ENCODE measurements at regions not wholly inside any gene's neighbourhood (a gene's known extent, or its start where the extent isn't known, plus 50 kb on each side); places are given as distances from the start of the nearest gene placed in this dataset.

DNA sequence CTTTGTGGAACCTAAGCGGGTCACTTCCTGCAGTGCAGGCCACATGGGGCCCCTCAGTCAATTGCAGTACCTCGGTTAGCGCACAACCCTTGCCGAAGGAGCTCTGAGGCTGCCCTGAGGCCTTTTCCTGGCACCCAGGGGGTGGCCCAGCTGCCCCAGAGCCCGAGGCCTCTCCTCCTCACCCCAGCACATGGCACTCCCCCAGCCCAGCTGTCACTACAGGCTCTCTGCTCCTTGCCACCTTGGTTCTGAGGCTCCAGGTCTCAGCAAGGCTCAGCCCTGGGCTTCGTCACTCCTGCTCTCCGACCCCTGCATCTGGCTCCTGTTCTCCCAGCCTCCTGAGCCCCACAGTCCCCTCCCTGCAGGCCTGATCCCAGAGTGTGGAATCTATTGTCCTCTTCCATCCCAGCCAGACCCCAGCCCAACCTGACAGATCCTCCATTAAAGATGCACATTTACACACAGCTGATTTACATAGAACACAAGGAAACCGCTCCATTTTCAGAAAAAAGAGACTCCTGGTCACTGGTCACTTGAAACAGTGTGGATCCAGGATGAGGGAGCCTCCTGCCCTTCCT, 192.8 kb upstream of the POU3F1 start:
- no peak for TF ChIP-seq ZNF274 (IDR thresholded peaks at IDR 0.05; ENCODE audit: low read depth, low read length)
- no peak overlapping the region for H3K4me3 ChIP-seq (ENCODE audit: low read length)

DNA sequence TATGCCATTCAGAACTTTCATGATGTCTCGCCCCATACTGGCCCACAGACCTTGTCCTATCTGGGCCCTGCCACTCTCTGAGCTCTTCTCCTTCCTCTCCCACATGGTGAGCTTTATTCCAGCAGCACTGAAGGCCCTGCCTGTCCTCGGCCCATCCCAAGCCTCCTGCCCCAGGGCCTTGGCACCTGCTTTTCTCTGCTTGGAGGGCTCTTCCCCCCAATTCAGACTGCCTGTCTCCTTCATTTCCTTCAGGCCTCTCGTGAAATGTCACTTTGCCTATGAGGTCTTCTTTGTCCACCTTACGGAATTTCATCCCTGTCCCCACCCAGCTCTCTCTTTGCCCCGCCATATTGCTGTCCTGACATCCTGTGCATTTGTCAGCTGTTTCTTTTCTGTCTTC, 191.7 kb upstream of the POU3F1 start:
- H3K4me3 ChIP-seq (ENCODE audit: low read length), result no peak overlapping the region
- TF ChIP-seq ZNF274 (IDR thresholded peaks at IDR 0.05; ENCODE audit: low read depth, low read length), result no peak

DNA sequence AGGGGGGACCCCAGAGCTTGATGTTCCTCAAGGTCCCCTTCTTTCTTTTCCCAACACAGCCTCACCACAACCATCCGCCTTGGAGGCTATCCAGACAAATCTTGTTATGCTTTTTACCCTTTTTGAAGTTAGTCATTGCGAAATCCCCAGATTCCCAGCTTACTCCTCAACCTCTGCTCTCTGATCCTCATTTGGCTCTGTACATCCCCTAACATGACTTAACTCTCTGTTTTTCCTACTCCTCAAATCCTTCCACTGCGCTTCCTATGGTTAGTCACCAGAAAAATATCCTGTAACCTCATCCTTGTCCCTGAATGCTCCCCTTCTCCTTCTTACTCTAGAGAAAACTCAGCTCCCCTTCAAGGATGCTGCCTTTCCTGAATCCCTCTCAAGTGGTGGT, 189.1 kb upstream of the POU3F1 start:
- H3K4me3 ChIP-seq (ENCODE audit: low read length), result no peak overlapping the region
- no peak for TF ChIP-seq ZNF274 (IDR thresholded peaks at IDR 0.05; ENCODE audit: low read depth, low read length)

DNA sequence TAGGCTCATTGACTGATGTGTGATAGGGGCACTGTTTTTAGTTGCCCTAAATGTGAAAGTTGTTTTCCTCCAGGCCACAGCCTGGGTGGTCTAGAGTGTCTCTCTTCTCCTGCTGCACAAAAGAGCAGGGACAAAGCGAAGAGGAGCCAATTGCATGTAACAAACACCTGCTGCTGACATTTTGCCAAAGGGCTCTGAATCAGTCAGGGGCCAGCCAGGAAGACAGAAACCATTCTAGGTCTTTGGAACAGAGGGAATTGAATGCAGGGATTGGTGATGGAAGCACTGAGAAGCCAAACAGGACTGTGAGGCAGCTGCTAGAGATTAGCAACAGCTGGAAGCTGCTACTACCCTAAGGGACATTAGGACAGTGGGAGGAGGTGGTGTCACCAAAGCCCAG, 185.3 kb upstream of the POU3F1 start:
- no peak for TF ChIP-seq ZNF274 (IDR thresholded peaks at IDR 0.05; ENCODE audit: low read depth, low read length)
- H3K4me3 ChIP-seq (ENCODE audit: low read length), result no peak overlapping the region

DNA sequence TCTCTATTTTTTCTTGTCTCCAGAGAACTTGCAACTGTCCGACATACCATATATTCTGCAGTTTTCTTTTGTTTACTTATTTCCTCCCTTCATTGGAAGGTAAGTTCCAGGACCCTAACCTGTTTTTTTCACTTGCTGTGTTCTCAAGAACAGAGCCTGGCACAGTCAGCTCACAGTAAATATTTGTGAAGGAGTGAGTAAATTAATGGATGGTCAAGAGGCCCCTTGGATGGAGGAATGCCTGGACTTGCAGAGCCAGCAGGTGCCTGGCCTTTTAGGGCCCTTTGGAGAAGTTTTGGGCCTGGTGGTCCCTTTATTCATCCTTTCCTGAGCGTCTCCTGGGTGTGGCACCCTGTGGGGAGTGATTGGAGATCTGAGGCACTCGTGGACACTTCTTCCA, 182.1 kb upstream of the POU3F1 start:
- H3K4me3 ChIP-seq (ENCODE audit: low read length), result no peak overlapping the region
- no peak for TF ChIP-seq ZNF274 (IDR thresholded peaks at IDR 0.05; ENCODE audit: low read depth, low read length)

DNA sequence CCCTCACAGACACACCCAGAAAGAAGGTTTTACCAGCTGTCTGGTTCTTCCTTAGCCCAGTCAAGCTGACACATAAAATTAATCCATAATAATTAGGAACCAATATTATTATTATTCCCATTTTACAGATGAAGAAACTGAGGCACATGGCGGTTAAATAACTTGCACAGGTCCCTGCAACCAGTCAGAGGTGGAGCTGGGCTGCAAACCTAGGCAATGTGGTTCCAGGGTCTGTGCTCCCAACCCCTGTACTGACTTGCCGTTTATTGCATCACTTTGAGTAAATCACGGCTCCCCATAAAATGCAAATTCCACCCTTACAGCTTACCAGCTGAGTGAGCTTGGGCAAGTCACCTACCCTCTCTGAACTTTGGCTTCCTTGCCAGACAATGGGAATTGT, 179.2 kb upstream of the POU3F1 start:
- TF ChIP-seq ZNF274 (IDR thresholded peaks at IDR 0.05; ENCODE audit: low read depth, low read length), result no peak
- no peak overlapping the region for H3K4me3 ChIP-seq (ENCODE audit: low read length)

DNA sequence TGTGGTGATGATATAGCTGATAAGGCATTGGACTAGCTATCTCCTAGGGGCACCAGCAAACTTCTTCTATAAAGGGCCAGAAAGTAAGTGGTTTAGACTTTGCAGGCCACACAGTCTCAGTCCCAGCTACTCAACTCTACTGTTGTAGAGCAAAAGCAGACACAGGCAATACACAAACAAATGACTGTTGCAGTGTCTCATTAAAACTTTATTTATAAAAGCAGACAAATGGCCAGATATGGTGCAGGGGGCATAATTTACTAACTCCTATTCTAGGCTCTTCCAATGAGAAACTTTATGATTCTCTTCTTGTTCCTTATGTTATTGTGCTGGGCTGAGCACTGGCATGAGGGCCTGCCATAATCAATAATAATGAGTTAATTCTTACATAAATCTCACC, 176.8 kb upstream of the POU3F1 start:
- no peak overlapping the region for H3K4me3 ChIP-seq (ENCODE audit: low read length)
- no peak for TF ChIP-seq ZNF274 (IDR thresholded peaks at IDR 0.05; ENCODE audit: low read depth, low read length)

DNA sequence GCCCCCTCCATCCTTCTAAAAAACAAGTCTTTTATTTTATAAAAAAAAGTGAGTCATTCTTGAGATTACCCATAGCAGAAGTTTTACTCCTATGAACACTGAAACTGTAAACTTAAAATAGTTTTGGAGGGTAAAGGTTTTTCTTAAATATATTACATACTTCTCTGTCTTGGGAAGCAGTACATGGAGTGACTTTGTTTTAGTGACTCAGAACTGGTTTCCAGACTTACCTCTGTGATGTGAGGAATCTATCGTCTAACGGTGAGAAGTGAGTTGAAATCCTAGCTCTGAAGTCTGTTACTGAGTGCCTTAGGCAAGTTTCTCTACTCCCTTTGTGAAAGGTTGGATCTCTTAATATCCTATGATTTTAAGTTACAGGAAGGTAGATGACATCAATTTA, 176.3 kb upstream of the POU3F1 start:
- H3K4me3 ChIP-seq (ENCODE audit: low read length), result no peak overlapping the region
- no peak for TF ChIP-seq ZNF274 (IDR thresholded peaks at IDR 0.05; ENCODE audit: low read depth, low read length)

DNA sequence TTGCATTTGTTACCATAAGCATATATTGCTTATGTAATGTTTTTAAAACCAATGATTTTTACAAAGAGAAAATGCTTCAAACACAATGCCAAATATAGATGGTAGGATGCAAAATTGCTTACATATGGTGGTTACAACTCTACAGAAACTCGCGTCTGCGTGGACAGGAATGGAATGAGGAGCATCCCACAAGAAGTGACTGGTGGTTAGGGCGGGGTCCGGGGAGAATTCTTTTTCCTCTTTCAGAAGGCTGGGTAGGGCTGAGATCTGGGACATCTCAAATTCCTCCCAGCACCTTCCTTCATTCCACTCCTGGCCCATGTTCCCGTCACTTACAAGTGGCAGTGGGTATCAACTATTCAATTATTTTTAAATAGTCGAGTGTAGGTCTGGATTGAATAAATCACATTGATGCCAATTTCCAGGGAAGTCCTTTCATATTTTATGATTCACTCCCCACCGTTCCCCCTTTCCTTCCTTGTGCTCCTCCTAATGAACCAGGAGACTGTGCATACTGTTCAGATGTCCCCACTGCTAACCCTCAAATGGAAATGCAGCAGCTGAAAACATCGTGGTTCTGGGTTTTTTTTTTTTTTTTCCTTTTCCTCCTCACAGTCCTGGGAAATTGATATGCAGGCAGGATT, 174.5 kb upstream of the POU3F1 start:
- TF ChIP-seq ZNF274 (IDR thresholded peaks at IDR 0.05; ENCODE audit: low read depth, low read length), result no peak
- no peak overlapping the region for H3K4me3 ChIP-seq (ENCODE audit: low read length)

DNA sequence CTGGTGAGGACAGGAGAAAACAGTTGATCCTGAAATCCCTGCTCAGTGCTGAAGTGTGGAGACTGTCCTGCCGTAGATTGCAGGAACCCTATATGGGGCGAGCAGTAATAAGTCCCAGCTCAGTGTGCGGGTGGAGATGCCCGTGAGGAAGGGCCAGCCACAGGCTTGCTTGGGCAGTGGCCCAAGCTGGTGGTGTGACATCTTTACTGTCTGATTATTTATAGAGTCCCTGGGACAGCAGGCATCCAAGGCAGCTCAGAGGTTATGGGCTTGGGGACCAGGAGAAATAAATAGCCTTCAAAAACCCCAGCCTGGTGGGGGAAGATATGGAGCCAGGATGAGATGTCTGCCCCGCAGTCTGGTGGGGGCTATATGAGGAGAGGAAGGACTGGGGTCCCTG, 170.7 kb upstream of the POU3F1 start:
- no peak for TF ChIP-seq ZNF274 (IDR thresholded peaks at IDR 0.05; ENCODE audit: low read depth, low read length)
- no peak overlapping the region for H3K4me3 ChIP-seq (ENCODE audit: low read length)

DNA sequence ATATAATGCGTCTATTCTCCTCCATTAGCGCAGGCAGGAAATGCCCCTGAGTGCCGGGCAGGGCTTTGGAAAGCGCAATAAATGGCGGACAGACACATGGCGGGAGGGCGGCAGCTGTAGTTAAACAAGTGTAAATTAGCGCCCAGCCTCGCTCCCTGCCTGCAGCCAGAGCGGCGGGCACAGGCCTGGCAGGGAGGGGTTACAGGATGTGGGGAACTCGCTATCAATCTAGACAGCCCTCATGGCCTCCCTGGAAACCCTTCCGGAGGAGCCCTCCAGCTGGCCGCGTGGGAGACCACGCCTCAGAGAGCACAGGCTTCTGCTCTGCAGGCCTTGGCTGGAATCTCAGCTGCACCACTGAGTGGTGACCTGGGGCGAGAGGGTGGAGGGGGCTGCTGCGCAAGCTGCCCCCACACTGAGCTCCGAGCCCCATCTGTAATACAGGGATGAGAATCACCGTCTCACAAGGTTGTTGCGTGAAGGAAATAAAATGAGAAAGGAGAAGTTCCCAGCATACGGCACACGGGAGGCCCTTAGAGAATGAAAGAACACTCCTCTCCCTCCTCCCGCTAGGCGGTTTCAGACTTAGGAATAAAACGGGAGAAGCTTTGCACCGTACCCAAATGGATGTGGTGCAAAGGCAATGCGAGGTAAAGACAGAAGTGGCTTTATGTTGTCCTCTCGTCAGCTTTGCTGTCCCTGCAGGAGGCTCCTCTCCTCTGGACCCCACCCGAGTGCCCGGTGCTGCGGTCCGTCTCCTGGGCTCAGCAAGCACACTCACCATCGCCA, 167.2 kb upstream of the POU3F1 start:
- no peak overlapping the region for H3K4me3 ChIP-seq (ENCODE audit: low read length)
- TF ChIP-seq ZNF274 (IDR thresholded peaks at IDR 0.05; ENCODE audit: low read depth, low read length), result no peak

DNA sequence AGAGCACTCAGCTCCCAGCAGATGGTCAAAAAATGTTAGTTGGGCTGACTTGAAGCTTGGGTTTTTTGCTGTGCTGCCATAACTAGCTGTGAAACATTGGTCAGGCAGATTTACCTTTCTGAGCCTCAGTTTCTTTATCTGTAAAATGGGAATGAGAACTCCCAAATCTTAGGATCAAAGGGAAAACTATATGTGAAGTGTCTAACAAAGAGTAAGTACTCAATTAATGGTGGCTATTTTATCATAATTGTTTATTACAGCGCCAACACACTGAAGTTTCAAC, 164.2 kb upstream of the POU3F1 start:
- no peak for TF ChIP-seq ZNF274 (IDR thresholded peaks at IDR 0.05; ENCODE audit: low read depth, low read length)
- H3K4me3 ChIP-seq (ENCODE audit: low read length), result no peak overlapping the region

DNA sequence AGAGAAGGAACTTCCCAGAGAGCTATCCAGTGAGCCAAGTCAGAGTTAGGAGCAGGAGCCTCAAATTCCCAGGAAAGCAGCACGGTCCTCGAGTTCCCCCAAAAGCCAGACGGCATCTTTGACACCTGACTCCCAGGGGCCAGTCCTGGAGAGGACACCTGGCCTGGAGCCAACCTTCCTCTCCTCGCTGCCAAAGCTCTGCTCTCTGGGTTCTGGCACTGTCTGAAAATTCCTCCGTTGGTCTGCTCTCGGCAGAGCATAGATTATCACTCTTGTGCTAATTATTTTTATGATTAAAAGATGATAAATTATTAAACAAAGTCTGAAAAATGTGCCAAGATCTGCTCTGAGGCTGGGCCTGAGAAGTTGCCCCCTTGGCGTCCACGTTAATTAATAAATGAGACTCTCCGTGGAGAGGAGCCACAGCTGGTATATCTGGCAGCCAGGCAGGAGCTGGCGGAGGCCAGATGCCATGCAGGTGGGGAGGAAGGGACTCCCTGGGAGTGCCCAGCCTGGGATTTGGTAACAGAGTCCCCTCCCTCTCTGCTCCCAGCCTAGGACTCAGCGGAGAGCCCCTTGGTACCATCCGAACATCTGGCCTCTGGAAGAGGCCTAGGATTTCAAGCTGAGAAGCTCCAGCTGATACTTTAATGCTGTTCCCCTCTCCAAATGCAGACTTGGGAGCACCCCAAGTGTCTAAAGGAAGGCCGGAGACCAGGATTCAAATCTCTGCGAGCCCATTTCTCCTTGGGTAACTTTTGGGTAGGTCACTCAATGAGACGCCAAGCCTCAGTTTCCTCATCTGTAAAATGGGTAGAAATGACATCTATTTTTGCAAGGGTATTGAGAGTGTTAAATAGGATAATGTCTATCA, 163.7 kb upstream of the POU3F1 start:
- no peak overlapping the region for H3K4me3 ChIP-seq (ENCODE audit: low read length)
- no peak for TF ChIP-seq ZNF274 (IDR thresholded peaks at IDR 0.05; ENCODE audit: low read depth, low read length)

Measured in GM08714 (cell line).